AG04450 (cell line): ENCODE measurements at regions not wholly inside any gene's neighbourhood (a gene's known extent, or its start where the extent isn't known, plus 50 kb on each side); places are given as distances from the start of the nearest gene placed in this dataset.
A peak's percentile ranks its signal among the peaks of the same experiment; 100 is the strongest.

Source experiments
- CTCF ChIA-PET: fragments of 300-600, 350-600 bp; formaldehyde crosslinking; extraction: SDS; loops from one replicate; lab custom pipeline; 2022; ENCODE audit warnings: antibody characterized with exemption, inconsistent platforms; lab: Charles Lee
- POLR2A ChIA-PET: fragments of 350-600 bp; formaldehyde crosslinking; extraction: SDS; loops from one replicate; lab custom pipeline; 2021; ENCODE audit warnings: antibody characterized with exemption, inconsistent platforms; lab: Yijun Ruan, JAX
- DNase-seq: peaks from one replicate; pipeline ENCODE4 v3.0.0-alpha.2; 2011; ENCODE audit warnings: low read depth, low spot score
- H3K27ac ChIP-seq: one replicate; pipeline ENCODE4 v1.5.1; 2012; ENCODE audit warnings: low read depth, low read length, control low read depth
- H3K27me3 ChIP-seq: one replicate; pipeline ENCODE4 v1.6.0; 2012; ENCODE audit warnings: low read length; ENCODE audit not compliant: control insufficient read depth, insufficient read depth
- H3K4me3 ChIP-seq: 2 replicates; pipeline ENCODE4 v1.5.1; 2011; ENCODE audit warnings: mild to moderate bottlenecking, low read depth, low read length, control low read depth
- H3K9me3 ChIP-seq: 2 replicates; pipeline ENCODE4 v1.5.1; 2012; ENCODE audit warnings: low read length; ENCODE audit not compliant: control insufficient read depth, insufficient read depth
- CTCF ChIP-seq: IDR thresholded peaks from 2 replicates; pipeline ENCODE4 v1.5.1; 2011; ENCODE audit warnings: low read depth, low read length, control low read depth, inconsistent platforms

- peak; percentile 24 for DNase-seq
- H3K4me3 ChIP-seq, result no peak overlapping the region
- TF ChIP-seq CTCF, result no peak
- no peaks in the 10 kb centered on the region for H3K27me3 ChIP-seq
- CTCF ChIA-PET, result no interaction called here
- peaks cover 7% of the 10 kb centered on the region; the same call in 1 of the 2 replicates for H3K9me3 ChIP-seq
- POLR2A ChIA-PET, result no interaction called here
- no peak overlapping the region for H3K27ac ChIP-seq
Measured at GRCh38 chr2:54396107-54396506, 60.0 kb upstream of the SPTBN1 start.

DNA sequence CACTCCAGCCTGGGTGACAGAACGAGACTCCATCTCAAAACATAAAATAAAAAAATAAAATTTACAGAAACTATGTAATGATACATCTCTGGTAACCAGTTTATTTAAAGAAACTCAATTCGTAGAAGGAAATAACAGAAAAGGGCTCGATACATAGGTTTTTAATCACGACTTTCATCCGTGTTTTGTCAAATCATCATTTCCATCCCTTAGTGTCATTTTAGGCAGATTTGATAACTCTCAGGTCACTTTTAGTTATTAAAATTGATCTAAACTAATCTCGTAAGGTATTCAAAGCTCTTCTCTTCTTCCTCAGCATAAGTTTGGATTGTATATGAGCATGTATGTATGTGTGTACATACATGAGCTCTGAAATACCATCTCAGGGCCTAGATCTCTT is 59.3 kb upstream of the SPTBN1 start:
- ChIA-PET POLR2A (no interaction called here), CTCF (no interaction called here)
- Histone ChIP-seq H3K27me3 (no peaks in the 10 kb centered on the region), H3K27ac (no peak overlapping the region), H3K4me3 (no peak overlapping the region), H3K9me3 (peaks cover 7% of the 10 kb centered on the region; the same call in 1 of the 2 replicates)
- no peak for DNase-seq
- no peak for TF ChIP-seq CTCF

DNA sequence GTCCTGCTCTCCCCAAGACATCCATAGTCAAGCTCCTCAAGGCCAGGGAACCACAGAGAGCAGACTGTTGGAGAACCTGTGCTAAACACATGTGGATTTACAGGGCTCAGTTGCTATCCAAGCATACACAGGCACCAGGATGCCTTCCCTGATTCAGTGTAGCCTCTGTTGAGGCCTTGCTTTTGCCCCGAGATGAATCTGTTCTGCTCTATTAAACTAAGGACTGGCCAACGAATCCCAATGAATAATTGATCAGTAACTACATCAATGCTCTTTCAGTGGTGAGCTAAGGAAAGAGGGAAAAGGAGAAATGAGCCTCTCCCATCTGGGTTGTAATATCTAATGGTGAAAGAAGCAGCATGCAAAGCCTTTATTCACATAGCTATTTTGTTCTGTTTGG is 58.7 kb upstream of the SPTBN1 start:
- CTCF ChIA-PET, result no interaction called here
- H3K27me3 ChIP-seq, result no peaks in the 10 kb centered on the region
- H3K9me3 ChIP-seq, result peaks cover 7% of the 10 kb centered on the region; the same call in 1 of the 2 replicates
- TF ChIP-seq CTCF, result no peak
- no peak overlapping the region for H3K4me3 ChIP-seq
- POLR2A ChIA-PET, result no interaction called here
- no peak overlapping the region for H3K27ac ChIP-seq
- DNase-seq, result no peak

GRCh38 chr2:54401554-54401953 is 54.6 kb upstream of the SPTBN1 start:
- peaks cover under 1% of the 10 kb centered on the region; the same call in 1 of the 2 replicates for H3K9me3 ChIP-seq
- no peak for TF ChIP-seq CTCF
- DNase-seq, result no peak
- CTCF ChIA-PET, result no interaction called here
- H3K27ac ChIP-seq, result no peak overlapping the region
- POLR2A ChIA-PET, result no interaction called here
- no peaks in the 10 kb centered on the region for H3K27me3 ChIP-seq
- no peak overlapping the region for H3K4me3 ChIP-seq

- CTCF ChIA-PET, result interaction anchor here (0.8 kb wide), 1 partner anchor 302 kb away, joined by 3 read pairs; no protein-coding TSS in a partner anchor
- Histone ChIP-seq H3K27me3 (no peaks in the 10 kb centered on the region), H3K9me3 (no peaks in the 10 kb centered on the region), H3K27ac (no peak overlapping the region), H3K4me3 (no peak overlapping the region)
- no peak for TF ChIP-seq CTCF
- peak; percentile 26 for DNase-seq
- POLR2A ChIA-PET, result interaction anchor here (0.6 kb wide), 1 partner anchor 65 kb away, joined by 3 read pairs; no protein-coding TSS in a partner anchor
Measured at GRCh38 chr2:54402350-54402749, 53.8 kb upstream of the SPTBN1 start.
